ENCODE measurements at regions not wholly inside any gene's neighbourhood (a gene's known extent, or its start where the extent isn't known, plus 50 kb on each side); places are given as distances from the start of the nearest gene placed in this dataset.

DNA sequence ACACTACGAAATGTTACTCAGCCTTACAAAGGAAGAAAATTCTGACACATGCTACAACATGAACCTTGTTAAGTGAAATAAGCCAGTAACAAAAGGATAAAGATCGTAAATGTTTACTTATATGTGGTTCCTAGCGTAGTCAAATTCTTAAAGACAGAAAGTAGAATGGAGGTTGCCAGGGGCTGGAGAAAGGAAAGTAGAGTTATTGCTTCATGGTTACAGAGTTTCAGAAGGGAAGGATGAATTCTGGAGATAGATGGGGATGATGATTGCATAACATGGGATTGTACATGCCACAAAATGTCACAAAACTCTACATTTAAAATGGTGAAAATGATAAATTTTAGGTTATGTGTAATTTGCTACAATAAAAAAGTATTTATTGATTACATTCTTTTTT lies 103.8 kb downstream of the CHD9NB start:
- intact Hi-C loops (cut with micrococcal nuclease), result no loop called here
- POLR2A ChIA-PET, result no interaction called here
- CTCF ChIA-PET, result no interaction called here
- Histone ChIP-seq H3K27ac (ENCODE audit: low read depth, low read length) (no peak overlapping the region), H3K9me3 (ENCODE audit: control insufficient read depth in 1 of 2, insufficient read depth in 1 of 2, low read depth in 1 of 2, low read length in 2 of 2) (no peaks in the 10 kb centered on the region), H4K20me1 (ENCODE audit: insufficient read depth) (no peaks in the 10 kb centered on the region), H3K4me2 (ENCODE audit: low read length) (no peak overlapping the region), H2AFZ (ENCODE audit: low read depth, low read length, poor library complexity, severe bottlenecking) (no peak overlapping the region), H3K4me1 (ENCODE audit: control insufficient read depth in 1 of 2, insufficient read depth in 2 of 2, low read length in 2 of 2) (no peaks in the 10 kb centered on the region), H3K4me3 (replicated peaks in 1 of 2; ENCODE audit: low read depth in 1 of 2, low read length in 2 of 2) (no peak overlapping the region), H3K36me3 (ENCODE audit: control insufficient read depth in 1 of 2, insufficient read depth in 2 of 2, low read length in 2 of 2) (no peaks in the 10 kb centered on the region), H3K9me2 (ENCODE audit: insufficient read depth) (no peaks in the 10 kb centered on the region), H3K9ac (ENCODE audit: low read length) (no peak overlapping the region), H3K27me3 (ENCODE audit: insufficient read depth, low read length) (0 out of 2 replicates have a peak, but pooled peaks cover 3% of the 10 kb centered on the region), H3K79me2 (ENCODE audit: insufficient read depth, low read length) (no peaks in the 10 kb centered on the region)
- RAD21 ChIA-PET (ENCODE audit: low non-redundant PET in 1 of 2, low total read pairs in 2 of 2, uncharacterized antibody in 2 of 2, unreplicated experiment in 2 of 2), result no interaction called here
- TF ChIP-seq RAD21 (IDR thresholded peaks at IDR 0.05; ENCODE audit: low read depth), result no peak
- TF ChIP-seq EGR1 (IDR thresholded peaks at IDR 0.05; ENCODE audit: low read depth), result no peak
- TF ChIP-seq ZFX (IDR thresholded peaks at IDR 0.05), result no peak
- TF ChIP-seq CEBPB (IDR thresholded peaks at IDR 0.05; ENCODE audit: low read depth), result no peak
- TF ChIP-seq SP1 (IDR thresholded peaks at IDR 0.05; ENCODE audit: low read depth), result no peak
- TF ChIP-seq EZH2 (IDR thresholded peaks at IDR 0.05), result no peak
- TF ChIP-seq SRF (IDR thresholded peaks at IDR 0.05; ENCODE audit: low read depth), result no peak
- TF ChIP-seq, protein P1, sequence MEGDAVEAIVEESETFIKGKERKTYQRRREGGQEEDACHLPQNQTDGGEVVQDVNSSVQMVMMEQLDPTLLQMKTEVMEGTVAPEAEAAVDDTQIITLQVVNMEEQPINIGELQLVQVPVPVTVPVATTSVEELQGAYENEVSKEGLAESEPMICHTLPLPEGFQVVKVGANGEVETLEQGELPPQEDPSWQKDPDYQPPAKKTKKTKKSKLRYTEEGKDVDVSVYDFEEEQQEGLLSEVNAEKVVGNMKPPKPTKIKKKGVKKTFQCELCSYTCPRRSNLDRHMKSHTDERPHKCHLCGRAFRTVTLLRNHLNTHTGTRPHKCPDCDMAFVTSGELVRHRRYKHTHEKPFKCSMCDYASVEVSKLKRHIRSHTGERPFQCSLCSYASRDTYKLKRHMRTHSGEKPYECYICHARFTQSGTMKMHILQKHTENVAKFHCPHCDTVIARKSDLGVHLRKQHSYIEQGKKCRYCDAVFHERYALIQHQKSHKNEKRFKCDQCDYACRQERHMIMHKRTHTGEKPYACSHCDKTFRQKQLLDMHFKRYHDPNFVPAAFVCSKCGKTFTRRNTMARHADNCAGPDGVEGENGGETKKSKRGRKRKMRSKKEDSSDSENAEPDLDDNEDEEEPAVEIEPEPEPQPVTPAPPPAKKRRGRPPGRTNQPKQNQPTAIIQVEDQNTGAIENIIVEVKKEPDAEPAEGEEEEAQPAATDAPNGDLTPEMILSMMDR (IDR thresholded peaks at IDR 0.05 in 2 of 3, conservative IDR thresholded peaks at IDR 0.05 in 1 of 3; ENCODE audit: borderline replicate concordance in 1 of 3, insufficient read depth in 1 of 3, low read depth in 2 of 3, low read length in 2 of 3), result no peak
- TF ChIP-seq CBX3 (IDR thresholded peaks at IDR 0.05; ENCODE audit: low read depth), result no peak
- TF ChIP-seq ELF1 (IDR thresholded peaks at IDR 0.05; ENCODE audit: borderline replicate concordance, low read depth), result no peak
- no peak for TF ChIP-seq JUND (IDR thresholded peaks at IDR 0.05)
- no peak for TF ChIP-seq YY1 (IDR thresholded peaks at IDR 0.05; ENCODE audit: extremely low read depth, insufficient replicate concordance, low read depth, low read length)
- DNase-seq (ENCODE audit: low read depth, low spot score), result no peak
- ATAC-seq, result no peak
- no TSS peak for BruUV-seq (replicated peaks)

Data from HCT116 (cell line).